Activated CD4-positive, alpha-beta T cell treated with anti-CD3 and anti-CD28 coated beads, Interleukin-2, amount 10 ng/mL, durations not matched to agents 24 days and 14 days (primary cell): ENCODE measurements at regions not wholly inside any gene's neighbourhood (a gene's known extent, or its start where the extent isn't known, plus 50 kb on each side); places are given as distances from the start of the nearest gene placed in this dataset.
A peak's percentile ranks its signal among the peaks of the same experiment; 100 is the strongest.

Experiments
- DNase-seq: peaks from one replicate; pipeline ENCODE4 v3.0.0; 2022
- H3K27ac Mint-ChIP-seq: one replicate; pipeline ENCODE4 v1.8.0; 2022; ENCODE audit warnings: mild to moderate bottlenecking, mixed read lengths
- H3K27me3 Mint-ChIP-seq: one replicate; pipeline ENCODE4 v1.8.0; 2022; ENCODE audit warnings: mixed read lengths
- H3K36me3 Mint-ChIP-seq: one replicate; pipeline ENCODE4 v1.8.0; 2022; ENCODE audit warnings: low read depth, mild to moderate bottlenecking, mixed read lengths
- H3K4me1 Mint-ChIP-seq: one replicate; pipeline ENCODE4 v1.8.0; 2021; ENCODE audit warnings: mixed read lengths
- H3K4me3 Mint-ChIP-seq: one replicate; pipeline ENCODE4 v1.8.0; 2022; ENCODE audit warnings: mild to moderate bottlenecking, moderate library complexity, mixed read lengths
- H3K9me3 Mint-ChIP-seq: one replicate; pipeline ENCODE4 v1.8.0; 2021; ENCODE audit warnings: mixed read lengths
- intact Hi-C: fragments of 100-400 bp; cut with micrococcal nuclease; formaldehyde crosslinking; loops from one replicate; pipeline ENCODE4 v1.15.1; 2023

GRCh38 chr2:220315098-220315823 lies 687.8 kb downstream of the SLC4A3 start:
- no peaks in the 10 kb centered on the region for H3K9me3 Mint-ChIP-seq
- H3K4me3 Mint-ChIP-seq, result no peak overlapping the region
- no peak overlapping the region for H3K27ac Mint-ChIP-seq
- H3K4me1 Mint-ChIP-seq, result no peaks in the 10 kb centered on the region
- no peaks in the 10 kb centered on the region for H3K36me3 Mint-ChIP-seq
- DNase-seq, result no peak
- no peaks in the 10 kb centered on the region for H3K27me3 Mint-ChIP-seq
- intact Hi-C loops, result no loop called here

- Mint-ChIP-seq H3K36me3 (no peaks in the 10 kb centered on the region), H3K27ac (no peak overlapping the region), H3K4me3 (no peak overlapping the region), H3K27me3 (no peaks in the 10 kb centered on the region), H3K9me3 (no peaks in the 10 kb centered on the region), H3K4me1 (no peaks in the 10 kb centered on the region)
- intact Hi-C loops, result no loop called here
- peak; percentile 3 for DNase-seq
Observed at GRCh38 chr2:220318037-220318436, 690.6 kb downstream of the SLC4A3 start.

DNA sequence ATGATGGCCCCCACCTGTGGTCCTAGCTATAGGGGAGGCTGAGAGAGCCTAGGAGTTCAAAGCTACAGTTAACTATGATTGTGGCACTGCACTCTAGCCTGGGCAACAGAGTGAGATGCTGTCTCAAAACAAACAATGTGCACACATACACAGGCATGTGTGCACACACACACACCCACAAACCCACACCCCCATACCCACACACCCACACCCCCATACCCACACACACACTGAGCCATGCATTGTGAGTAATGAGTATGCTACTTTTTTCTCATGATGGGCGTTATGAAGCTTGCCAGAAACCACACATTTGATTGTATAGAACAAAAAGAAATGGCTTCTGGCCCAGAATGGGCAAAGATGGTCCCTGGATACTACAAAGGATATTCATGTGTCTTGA lies 691.1 kb downstream of the SLC4A3 start:
- Mint-ChIP-seq H3K27me3 (no peaks in the 10 kb centered on the region), H3K9me3 (no peaks in the 10 kb centered on the region), H3K36me3 (no peaks in the 10 kb centered on the region), H3K4me3 (no peak overlapping the region), H3K4me1 (no peaks in the 10 kb centered on the region), H3K27ac (no peak overlapping the region)
- peak; percentile 26 for DNase-seq
- intact Hi-C loops, result no loop called here

- intact Hi-C loops, result no loop called here
- Mint-ChIP-seq H3K4me3 (no peak overlapping the region), H3K9me3 (no peaks in the 10 kb centered on the region), H3K4me1 (no peaks in the 10 kb centered on the region), H3K27ac (no peak overlapping the region), H3K36me3 (no peaks in the 10 kb centered on the region), H3K27me3 (no peaks in the 10 kb centered on the region)
- DNase-seq, result no peak
Observed at GRCh38 chr2:220320326-220320725, 692.9 kb downstream of the SLC4A3 start.

DNA sequence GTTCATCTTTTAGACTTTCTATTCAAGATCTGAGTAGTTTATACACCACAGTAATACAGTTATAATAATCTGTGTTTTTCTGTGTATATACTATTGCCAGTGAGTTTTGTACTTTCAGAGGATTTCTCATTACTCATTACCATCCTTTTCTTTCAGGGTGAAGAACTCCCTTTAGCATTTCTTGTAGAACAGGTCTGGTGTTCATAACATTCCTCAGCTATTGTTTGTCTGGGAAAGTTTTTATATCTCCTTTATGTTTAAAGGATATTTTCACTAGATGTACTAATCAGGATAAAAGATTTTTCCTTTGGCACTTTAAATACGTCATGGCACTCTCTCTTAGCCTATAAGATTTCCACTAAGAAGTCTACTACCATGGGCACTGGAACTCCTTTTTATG lies 705.5 kb downstream of the SLC4A3 start:
- H3K36me3 Mint-ChIP-seq, result no peaks in the 10 kb centered on the region
- H3K4me1 Mint-ChIP-seq, result no peaks in the 10 kb centered on the region
- H3K27me3 Mint-ChIP-seq, result no peaks in the 10 kb centered on the region
- H3K27ac Mint-ChIP-seq, result no peak overlapping the region
- no peaks in the 10 kb centered on the region for H3K9me3 Mint-ChIP-seq
- intact Hi-C loops, result no loop called here
- H3K4me3 Mint-ChIP-seq, result no peak overlapping the region
- no peak for DNase-seq

GRCh38 chr2:220334210-220334609 lies 706.8 kb downstream of the SLC4A3 start:
- no peaks in the 10 kb centered on the region for H3K36me3 Mint-ChIP-seq
- no peaks in the 10 kb centered on the region for H3K27me3 Mint-ChIP-seq
- H3K4me1 Mint-ChIP-seq, result no peaks in the 10 kb centered on the region
- intact Hi-C loops, result no loop called here
- no peak for DNase-seq
- H3K9me3 Mint-ChIP-seq, result no peaks in the 10 kb centered on the region
- H3K4me3 Mint-ChIP-seq, result no peak overlapping the region
- no peak overlapping the region for H3K27ac Mint-ChIP-seq

DNA sequence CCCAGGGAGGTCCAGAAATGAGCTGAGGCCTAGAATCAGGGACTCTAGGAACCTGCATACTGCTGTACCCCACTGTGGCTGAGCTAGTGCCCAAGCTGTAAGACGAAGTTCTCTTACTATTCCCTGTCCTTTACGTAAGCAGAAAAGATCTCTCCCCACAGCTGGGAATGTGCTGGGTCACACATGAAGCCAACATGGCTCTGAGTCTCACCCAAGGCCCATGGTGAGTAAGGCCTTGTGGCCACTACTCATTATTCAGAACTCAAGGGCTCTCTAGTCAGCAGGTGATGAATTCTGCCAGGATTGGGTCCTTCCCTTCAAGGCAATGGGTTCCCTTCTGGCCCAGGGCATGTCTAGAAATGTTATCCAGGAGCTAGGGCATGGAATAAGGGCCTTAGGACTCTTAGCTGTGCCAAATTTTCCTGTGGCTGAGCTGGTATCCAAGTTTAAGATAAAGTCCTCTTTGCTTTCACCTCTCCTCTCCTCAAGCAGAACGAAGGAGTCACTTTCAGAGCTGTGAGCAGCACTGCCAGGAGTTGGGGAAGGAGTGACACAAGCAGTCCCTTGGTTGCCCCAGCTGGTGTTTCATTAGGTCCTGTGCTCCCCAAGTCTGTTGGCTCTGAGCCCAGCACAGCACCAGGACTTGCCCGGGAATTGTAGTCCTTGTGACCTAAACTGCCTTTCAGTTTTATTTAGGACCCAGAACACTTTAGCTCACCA lies 707.6 kb downstream of the SLC4A3 start:
- H3K27me3 Mint-ChIP-seq, result no peaks in the 10 kb centered on the region
- H3K27ac Mint-ChIP-seq, result no peak overlapping the region
- no peak overlapping the region for H3K4me3 Mint-ChIP-seq
- H3K4me1 Mint-ChIP-seq, result no peaks in the 10 kb centered on the region
- intact Hi-C loops, result no loop called here
- H3K9me3 Mint-ChIP-seq, result no peaks in the 10 kb centered on the region
- DNase-seq, result no peak
- no peaks in the 10 kb centered on the region for H3K36me3 Mint-ChIP-seq

DNA sequence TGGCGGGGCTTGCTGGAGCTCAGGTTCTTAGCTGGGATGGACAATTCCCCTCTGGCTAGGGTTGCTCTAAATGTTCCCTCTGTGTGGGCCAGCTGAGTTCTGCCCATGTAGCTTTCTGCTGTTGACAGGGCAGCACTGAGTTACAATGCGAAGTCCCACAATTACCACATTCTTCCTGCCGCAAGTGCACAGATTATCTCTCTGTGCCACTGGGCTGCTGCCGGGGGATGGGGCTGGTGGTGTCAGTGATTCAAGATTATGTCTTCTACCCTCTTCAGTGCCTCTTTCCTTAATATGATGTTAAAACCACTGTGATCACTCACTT lies 708.1 kb downstream of the SLC4A3 start:
- no peaks in the 10 kb centered on the region for H3K36me3 Mint-ChIP-seq
- H3K4me1 Mint-ChIP-seq, result no peaks in the 10 kb centered on the region
- H3K27ac Mint-ChIP-seq, result no peak overlapping the region
- H3K9me3 Mint-ChIP-seq, result no peaks in the 10 kb centered on the region
- no peak for DNase-seq
- H3K27me3 Mint-ChIP-seq, result no peaks in the 10 kb centered on the region
- H3K4me3 Mint-ChIP-seq, result no peak overlapping the region
- intact Hi-C loops, result no loop called here

DNA sequence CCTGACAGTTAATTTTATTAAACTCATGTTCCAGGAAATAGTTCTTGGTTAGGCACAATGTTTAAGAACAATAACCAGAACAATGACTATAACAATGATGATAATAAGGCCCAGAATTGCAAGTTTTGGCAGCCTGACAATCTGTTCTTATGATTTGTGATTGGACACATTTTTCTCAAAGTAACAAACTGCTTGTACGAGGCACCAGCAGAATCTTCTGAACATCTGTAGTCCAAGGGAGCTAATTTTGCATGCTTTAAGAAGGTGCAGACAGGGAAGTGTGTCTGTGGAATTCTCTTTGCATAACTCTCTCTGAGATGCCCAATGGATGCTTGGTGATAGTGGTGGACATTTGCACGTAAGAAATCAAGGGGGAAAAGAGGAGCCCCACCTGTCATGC lies 709.3 kb downstream of the SLC4A3 start:
- H3K9me3 Mint-ChIP-seq, result no peaks in the 10 kb centered on the region

GRCh38 chr2:220337611-220338440 lies 710.4 kb downstream of the SLC4A3 start:
- DNase-seq, result no peak
- Mint-ChIP-seq H3K36me3 (no peaks in the 10 kb centered on the region), H3K9me3 (no peaks in the 10 kb centered on the region), H3K4me1 (no peaks in the 10 kb centered on the region), H3K4me3 (no peak overlapping the region), H3K27me3 (no peaks in the 10 kb centered on the region), H3K27ac (no peak overlapping the region)
- intact Hi-C loops, result no loop called here

More for the DNA sequence above, 709.3 kb downstream of the SLC4A3 start:
- DNase-seq, result no peak
- Mint-ChIP-seq H3K4me3 (no peak overlapping the region), H3K27ac (no peak overlapping the region), H3K27me3 (no peaks in the 10 kb centered on the region), H3K4me1 (no peaks in the 10 kb centered on the region), H3K36me3 (no peaks in the 10 kb centered on the region)
- intact Hi-C loops, result no loop called here

GRCh38 chr2:220341014-220341413 lies 713.6 kb downstream of the SLC4A3 start:
- H3K27me3 Mint-ChIP-seq, result no peaks in the 10 kb centered on the region
- H3K36me3 Mint-ChIP-seq, result no peaks in the 10 kb centered on the region
- no peak for DNase-seq
- no peaks in the 10 kb centered on the region for H3K9me3 Mint-ChIP-seq
- intact Hi-C loops, result no loop called here
- H3K4me1 Mint-ChIP-seq, result no peaks in the 10 kb centered on the region
- no peak overlapping the region for H3K4me3 Mint-ChIP-seq
- no peak overlapping the region for H3K27ac Mint-ChIP-seq

GRCh38 chr2:220346919-220347318 lies 719.5 kb downstream of the SLC4A3 start:
- Mint-ChIP-seq H3K36me3 (no peaks in the 10 kb centered on the region), H3K9me3 (no peaks in the 10 kb centered on the region), H3K27ac (no peak overlapping the region), H3K27me3 (no peaks in the 10 kb centered on the region), H3K4me1 (no peaks in the 10 kb centered on the region), H3K4me3 (no peak overlapping the region)
- no peak for DNase-seq
- intact Hi-C loops, result no loop called here

DNA sequence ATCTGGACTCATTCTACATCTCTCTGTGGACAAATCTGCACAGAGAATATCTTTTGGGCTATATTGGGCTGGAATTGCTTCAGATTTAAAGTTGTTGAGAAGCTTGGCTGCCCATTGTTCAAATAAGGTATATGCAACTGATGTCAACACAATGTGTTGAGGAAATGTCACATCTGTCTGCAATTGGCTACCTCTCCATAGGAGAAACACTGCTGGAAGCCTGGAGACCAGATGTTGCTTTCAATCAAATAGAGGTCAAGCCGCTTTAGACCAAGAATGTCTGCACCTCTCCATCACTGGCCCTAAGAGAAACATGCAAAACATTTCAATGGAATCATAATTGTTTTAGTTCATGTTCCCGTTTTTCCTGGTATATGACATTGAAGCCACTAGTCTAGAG lies 720.2 kb downstream of the SLC4A3 start:
- Mint-ChIP-seq H3K4me1 (no peaks in the 10 kb centered on the region), H3K27ac (no peak overlapping the region), H3K36me3 (no peaks in the 10 kb centered on the region), H3K27me3 (no peaks in the 10 kb centered on the region), H3K9me3 (no peaks in the 10 kb centered on the region), H3K4me3 (no peak overlapping the region)
- DNase-seq, result no peak
- intact Hi-C loops, result no loop called here

- no peaks in the 10 kb centered on the region for H3K9me3 Mint-ChIP-seq
- H3K4me1 Mint-ChIP-seq, result no peaks in the 10 kb centered on the region
- no peak overlapping the region for H3K27ac Mint-ChIP-seq
- no peak overlapping the region for H3K4me3 Mint-ChIP-seq
- intact Hi-C loops, result no loop called here
- no peaks in the 10 kb centered on the region for H3K27me3 Mint-ChIP-seq
- H3K36me3 Mint-ChIP-seq, result no peaks in the 10 kb centered on the region
- DNase-seq, result no peak
Observed at GRCh38 chr2:220348206-220348605, 720.8 kb downstream of the SLC4A3 start.
